ENCODE measurements at regions not wholly inside any gene's neighbourhood (a gene's known extent, or its start where the extent isn't known, plus 50 kb on each side); places are given as distances from the start of the nearest gene placed in this dataset.

GRCh38 chr18:11504962-11505361 lies 104.4 kb upstream of the SLC35G4 start:
- TF ChIP-seq CTCF (IDR thresholded peaks at IDR 0.05 in 8 of 11, conservative IDR thresholded peaks at IDR 0.05 in 3 of 11) (no peak), POLR2AphosphoS5 (IDR thresholded peaks at IDR 0.05) (no peak), POLR2A (IDR thresholded peaks at IDR 0.05) (no peak)
